Pancreas (tissue), 10 donors: ENCODE measurements at regions not wholly inside any gene's neighbourhood (a gene's known extent, or its start where the extent isn't known, plus 50 kb on each side); places are given as distances from the start of the nearest gene placed in this dataset.
"Not testable (repeated sequence)": the region's sequence is repeated elsewhere in the genome, so short reads cannot be mapped to it uniquely, and the experiment has no call there.

Source experiments
- ATAC-seq, 4 donors: fragments of 200-7000 bp; cut with Tn5 transposase; one replicate each; pipeline versions ENCODE4 v1.8.0 to v1.9.1; 2020; ENCODE audit warnings: mild to moderate bottlenecking in 4 of 4, moderate library complexity in 4 of 4
- DNase-seq, 6 donors: peaks; one replicate each; pipeline ENCODE4 v3.0.0-alpha.2; 2020
- FAIRE-seq: peaks from 2 replicates; lab custom pipeline; 2012; peaks lifted over from hg19 to GRCh38; lab: Jason Lieb, UNC
- H3K27ac ChIP-seq, 4 donors: fragments of 200-600 bp; sonication (generic); 1 replicate in 3 of 4; 2 replicates in 1 of 4; pipeline versions ENCODE4 v1.5.0 to v1.8.0; 2020
- H3K27me3 ChIP-seq, 4 donors: fragments of 200-600 bp; one replicate each; pipeline ENCODE4 v1.8.0; 2021
- H3K36me3 ChIP-seq, 3 donors: fragments of 200-600 bp; sonication (generic) in 1 of 3; one replicate each; pipeline versions ENCODE4 v1.5.0 to v1.8.0; 2020 to 2021
- H3K4me1 ChIP-seq, 3 donors: fragments of 200-600 bp; one replicate each; pipeline ENCODE4 v1.8.0; 2021
- H3K4me3 ChIP-seq, 4 donors: fragments of 200-600 bp; sonication (generic) in 2 of 4; one replicate each; pipeline versions ENCODE4 v1.5.0 to v1.8.0; 2020 to 2021
- H3K9me3 ChIP-seq, 4 donors: fragments of 200-600 bp; one replicate each; pipeline ENCODE4 v1.8.0; 2021
- CTCF ChIP-seq, 4 donors: fragments of 200-600 bp; sonication (generic) in 3 of 4; IDR thresholded peaks; one replicate each; pipeline versions ENCODE4 v1.5.0 to v1.8.0; 2021; ENCODE audit warnings: antibody characterized with exemption in 4 of 4
- WGBS, 2 donors: extraction: QIAGEN DNeasy Blood & Tissue Kit; methylation state at CpG; one replicate each; pipeline ENCODE4 v1.1.7; 2013; 5-methylcytosine and 5-hydroxymethylcytosine counted together
- intact Hi-C, 3 donors: fragments of 100-400 bp; cut with DNase I; formaldehyde crosslinking; loops; one replicate each; pipeline versions ENCODE4 v1.11.1 to v1.14.2; 2022
- donor health status: healthy with polysubstance abuse.
- donor health status: DM: no; HTN: no; CAD: no; lungs with moderate emphysema.
- donor health status: DM: no; HTN: no; CAD: no.
- donor health status: control.
- donor health status: control.
- donor health status: Bipolar disorder and iron deficiency.
- donor health status: DM: yes; HTN: yes; CAD: no.
- donor health status: DM: no; HTN: no; CAD: no.
- donor health status: DM: no; HTN: no; CAD: no.
- donor health status: DM: yes; HTN: yes; CAD: no.

- Histone ChIP-seq H3K27me3 (no peaks in the 10 kb centered on the region), H3K4me3 (no peak overlapping the region), H3K27ac (no peak overlapping the region), H3K9me3 (no peaks in the 10 kb centered on the region), H3K36me3 (no peaks in the 10 kb centered on the region), H3K4me1 (no peaks in the 10 kb centered on the region)
- intact Hi-C loops: no loop called here
- TF ChIP-seq CTCF (IDR thresholded peaks at IDR 0.05): no peak
- FAIRE-seq (no peak), DNase-seq (no peak), ATAC-seq (no peak)
- WGBS, 2 donors: 72 to 75% methylated on average over 26 to 29 of the region's 29 CpGs
Measured at GRCh38 chr22:49004484-49005399, 822.9 kb downstream of the BRD1 start.

GRCh38 chr22:48997605-48998004 lies 830.1 kb downstream of the BRD1 start:
- H3K4me3 ChIP-seq, H3K27ac ChIP-seq, FAIRE-seq, H3K9me3 ChIP-seq, ATAC-seq, H3K27me3 ChIP-seq, intact Hi-C loops, H3K36me3 ChIP-seq, DNase-seq, H3K4me1 ChIP-seq: not testable (repeated sequence)
- WGBS, 2 donors: 79 to 88% methylated on average over 13 to 14 of the region's 14 CpGs

- Histone ChIP-seq H3K4me3 (no peak overlapping the region), H3K9me3 (no peaks in the 10 kb centered on the region), H3K36me3 (no peaks in the 10 kb centered on the region), H3K27ac (no peak overlapping the region), H3K27me3 (no peaks in the 10 kb centered on the region), H3K4me1 (no peaks in the 10 kb centered on the region)
- FAIRE-seq: no peak
- no peak for TF ChIP-seq CTCF (IDR thresholded peaks at IDR 0.05)
- ATAC-seq: no peak
- intact Hi-C loops: no loop called here
- 47 to 48% methylated on average over 5 of the region's 5 CpGs for WGBS, 2 donors
- no peak for DNase-seq
Measured at GRCh38 chr22:48993655-48994054, 834.0 kb downstream of the BRD1 start.

GRCh38 chr22:48984639-48985038 lies 843.0 kb downstream of the BRD1 start:
- Histone ChIP-seq H3K27ac (no peak overlapping the region), H3K36me3 (no peaks in the 10 kb centered on the region), H3K4me3 (no peak overlapping the region), H3K9me3 (no peaks in the 10 kb centered on the region), H3K4me1 (no peaks in the 10 kb centered on the region), H3K27me3 (peaks cover 0 to 8% (median 3%) of the 10 kb centered on the region in 4 donors)
- DNase-seq (no peak), FAIRE-seq (no peak), ATAC-seq (no peak)
- 44 to 57% methylated on average over 14 of the region's 14 CpGs for WGBS, 2 donors
- intact Hi-C loops: no loop called here
- TF ChIP-seq CTCF (IDR thresholded peaks at IDR 0.05): no peak

GRCh38 chr22:48982321-48982905 lies 845.3 kb downstream of the BRD1 start:
- Histone ChIP-seq H3K27me3 (peaks cover 0 to 11% (median 3%) of the 10 kb centered on the region in 4 donors), H3K36me3 (no peaks in the 10 kb centered on the region), H3K9me3 (no peaks in the 10 kb centered on the region), H3K4me1 (no peaks in the 10 kb centered on the region), H3K27ac (no peak overlapping the region), H3K4me3 (no peak overlapping the region)
- intact Hi-C loops: no loop called here
- WGBS, 2 donors: 72 to 82% methylated on average over 10 of the region's 10 CpGs
- TF ChIP-seq CTCF (IDR thresholded peaks at IDR 0.05): no peak
- FAIRE-seq: no peak
- DNase-seq: no peak
- ATAC-seq: no peak
